H1 (cell line): ENCODE measurements at regions not wholly inside any gene's neighbourhood (a gene's known extent, or its start where the extent isn't known, plus 50 kb on each side); places are given as distances from the start of the nearest gene placed in this dataset.

Experiments used
- CTCF ChIA-PET: fragments of 300-600 bp; sonication (Branson Sonifier 250); formaldehyde crosslinking; loops from one replicate; lab custom pipeline; 2021; ENCODE audit not compliant: partially characterized antibody; lab: Charles Lee
- POLR2A ChIA-PET: fragments of 300-600 bp; sonication (Branson Sonifier 250); formaldehyde crosslinking; loops from one replicate; lab custom pipeline; 2021; ENCODE audit warnings: inconsistent platforms; ENCODE audit not compliant: partially characterized antibody; lab: Charles Lee
- DNase-seq, 2 experiments: peaks; one replicate each; pipeline versions ENCODE4 v3.0.0 to v3.0.0-alpha.2; 2010 to 2022; ENCODE audit warnings: low spot score in 2 of 2, low read depth in 1 of 2, mixed read lengths in 1 of 2
- FAIRE-seq: peaks from 2 replicates; lab custom pipeline; 2011; peaks lifted over from hg19 to GRCh38; lab: Jason Lieb, UNC
- H2AFZ ChIP-seq: 2 replicates; pipeline ENCODE4 v1.8.1; 2012; ENCODE audit warnings: low read length, inconsistent platforms
- H2AK5ac ChIP-seq: 2 replicates; pipeline ENCODE4 v1.6.1; 2013; ENCODE audit warnings: low read depth, low read length
- H2BK120ac ChIP-seq: replicated peaks from 2 replicates; pipeline ENCODE3; 2013; ENCODE audit warnings: low read depth, low read length, inconsistent platforms
- H2BK12ac ChIP-seq: 2 replicates; pipeline ENCODE4 v1.6.1; 2013; ENCODE audit warnings: low read depth, low read length
- H2BK15ac ChIP-seq: 2 replicates; pipeline ENCODE4 v1.6.1; 2013; ENCODE audit warnings: low read length
- H2BK20ac ChIP-seq: 2 replicates; pipeline ENCODE4 v1.6.1; 2013; ENCODE audit warnings: low read length
- H2BK5ac ChIP-seq: 2 replicates; pipeline ENCODE4 v1.6.1; 2013; ENCODE audit warnings: low read depth, low read length
- H3K14ac ChIP-seq: 2 replicates; pipeline ENCODE4 v1.6.1; 2013; ENCODE audit warnings: inconsistent platforms; ENCODE audit not compliant: insufficient read length
- H3K18ac ChIP-seq: 2 replicates; pipeline ENCODE4 v1.6.1; 2013; ENCODE audit warnings: low read length; ENCODE audit errors: extremely low read depth
- H3K23ac ChIP-seq: 2 replicates; pipeline ENCODE4 v1.6.1; 2013; ENCODE audit warnings: inconsistent platforms; ENCODE audit not compliant: insufficient read length
- H3K23me2 ChIP-seq: 2 replicates; pipeline ENCODE4 v1.6.1; 2013; ENCODE audit warnings: low read depth, low read length
- H3K27ac ChIP-seq: 2 replicates; pipeline ENCODE4 v1.6.1; 2011; ENCODE audit warnings: low read depth, low read length, inconsistent platforms
- H3K27me3 ChIP-seq, 4 experiments: replicated peaks in 1 of 4; 1 replicate in 1 of 4; 2 replicates in 3 of 4; pipeline versions ENCODE4 v1.6.1 to v1.8.1; 2011 to 2013; ENCODE audit warnings: low read length in 3 of 4, mild to moderate bottlenecking in 3 of 4, inconsistent platforms in 2 of 4, mixed read lengths in 2 of 4, moderate library complexity in 1 of 4; ENCODE audit not compliant: control insufficient read depth in 3 of 4, insufficient read depth in 3 of 4; ENCODE audit errors: extremely low read depth in 1 of 4
- H3K36me3 ChIP-seq, 4 experiments: 2 replicates each; pipeline versions ENCODE4 v1.6.1 to v1.8.1; 2011 to 2013; ENCODE audit warnings: mild to moderate bottlenecking in 4 of 4, low read length in 3 of 4, moderate library complexity in 2 of 4, control low read depth in 1 of 4, inconsistent platforms in 1 of 4; ENCODE audit not compliant: insufficient read depth in 4 of 4, control insufficient read depth in 2 of 4
- H3K4ac ChIP-seq: replicated peaks from 2 replicates; pipeline ENCODE3; 2013; ENCODE audit warnings: low read length, low read depth, mixed read lengths, inconsistent platforms; ENCODE audit not compliant: insufficient read length
- H3K4me1 ChIP-seq, 4 experiments: replicated peaks in 1 of 4; 1 replicate in 1 of 4; 2 replicates in 3 of 4; pipeline versions ENCODE4 v1.6.1 to v1.8.1; 2011 to 2013; ENCODE audit warnings: low read length in 3 of 4, inconsistent platforms in 2 of 4, mixed read lengths in 1 of 4; ENCODE audit not compliant: insufficient read depth in 4 of 4, control insufficient read depth in 3 of 4
- H3K4me2 ChIP-seq, 2 experiments: 2 replicates each; pipeline versions ENCODE4 v1.6.1 to v1.8.1; 2011 to 2013; ENCODE audit warnings: low read depth in 2 of 2, low read length in 2 of 2, control low read depth in 1 of 2, inconsistent platforms in 1 of 2, mild to moderate bottlenecking in 1 of 2; ENCODE audit not compliant: insufficient read depth in 1 of 2
- H3K4me3 ChIP-seq, 4 experiments: fragments of 200-600, 300-600 bp in 1 of 4; sonication (generic), shearing (Covaris generic), sonication (Bioruptor Twin) in 1 of 4; 2 replicates each; pipeline versions ENCODE4 v1.5.1 to v1.8.1; 2011 to 2016; ENCODE audit warnings: low read length in 4 of 4, low read depth in 3 of 4, control low read depth in 2 of 4, inconsistent platforms in 2 of 4, mild to moderate bottlenecking in 2 of 4, mixed read lengths in 1 of 4, moderate library complexity in 1 of 4; ENCODE audit not compliant: insufficient read depth in 2 of 4; ENCODE audit errors: extremely low read depth in 1 of 4
- H3K56ac ChIP-seq: replicated peaks from 2 replicates; pipeline ENCODE3; 2013; ENCODE audit warnings: low read depth, mild to moderate bottlenecking, mixed read lengths, low read length, inconsistent platforms; ENCODE audit not compliant: insufficient read length
- H3K79me1 ChIP-seq: 2 replicates; pipeline ENCODE4 v1.6.1; 2013; ENCODE audit warnings: low read depth, low read length, control low read depth
- H3K79me2 ChIP-seq, 2 experiments: 2 replicates each; pipeline versions ENCODE4 v1.6.1 to v1.8.1; 2012 to 2013; ENCODE audit warnings: low read length in 2 of 2, mild to moderate bottlenecking in 2 of 2, inconsistent platforms in 1 of 2; ENCODE audit not compliant: insufficient read depth in 2 of 2, control insufficient read depth in 1 of 2
- H3K9ac ChIP-seq, 4 experiments: replicated peaks in 1 of 4; 1 replicate in 1 of 4; 2 replicates in 3 of 4; pipeline versions ENCODE4 v1.6.1 to v1.8.1; 2011 to 2013; ENCODE audit warnings: low read depth in 3 of 4, low read length in 3 of 4, control low read depth in 2 of 4, mild to moderate bottlenecking in 2 of 4, moderate library complexity in 2 of 4, inconsistent platforms in 1 of 4; ENCODE audit errors: extremely low read depth in 1 of 4
- H3K9me3 ChIP-seq, 2 experiments: 2 replicates each; pipeline versions ENCODE4 v1.6.1 to v1.8.1; 2012 to 2013; ENCODE audit warnings: mild to moderate bottlenecking in 2 of 2, moderate library complexity in 2 of 2, control low read depth in 1 of 2, inconsistent platforms in 1 of 2, low read depth in 1 of 2, low read length in 1 of 2, mixed read lengths in 1 of 2; ENCODE audit not compliant: insufficient read depth in 2 of 2
- H4K20me1 ChIP-seq, 2 experiments: replicated peaks in 1 of 2; 2 replicates each; pipeline versions ENCODE3 to v1.8.1; 2011 to 2013; ENCODE audit warnings: inconsistent platforms in 2 of 2, low read length in 2 of 2, mild to moderate bottlenecking in 1 of 2; ENCODE audit not compliant: insufficient read depth in 2 of 2, control insufficient read depth in 1 of 2
- H4K5ac ChIP-seq: 2 replicates; pipeline ENCODE4 v1.6.1; 2013; ENCODE audit warnings: low read length, low read depth, mixed read lengths, inconsistent platforms; ENCODE audit not compliant: insufficient read length
- H4K8ac ChIP-seq: 2 replicates; pipeline ENCODE4 v1.8.0; 2013; ENCODE audit warnings: mild to moderate bottlenecking, moderate library complexity, low read length, inconsistent platforms; ENCODE audit not compliant: insufficient read depth; ENCODE audit errors: extremely low read depth
- H4K91ac ChIP-seq: replicated peaks from 2 replicates; pipeline ENCODE3; 2013; ENCODE audit warnings: low read length, mixed read lengths, inconsistent platforms; ENCODE audit not compliant: insufficient read length
- ASH2L ChIP-seq: fragments of 200-600, 300-600 bp; sonication (generic); IDR thresholded peaks from one replicate; pipeline ENCODE4 v1.7.1; 2017; ENCODE audit warnings: low read length
- CTBP2 ChIP-seq: IDR thresholded peaks from 2 replicates; pipeline ENCODE4 v1.7.0; 2011; ENCODE audit warnings: borderline replicate concordance, mild to moderate bottlenecking, moderate library complexity, mixed read lengths, low read length; ENCODE audit not compliant: insufficient read depth, insufficient read length
- EZH2 ChIP-seq: fragments of 200-600 bp; sonication (generic); IDR thresholded peaks from 2 replicates; pipeline ENCODE4 v1.7.1; 2012; ENCODE audit warnings: low read depth, mild to moderate bottlenecking, moderate library complexity, low read length, inconsistent platforms; ENCODE audit not compliant: severe bottlenecking
- HDAC6 ChIP-seq: IDR thresholded peaks from one replicate; pipeline ENCODE4 v1.7.1; 2012; ENCODE audit warnings: low read depth, mild to moderate bottlenecking, inconsistent platforms, low read length, moderate library complexity
- JUN ChIP-seq: IDR thresholded peaks from 2 replicates; pipeline ENCODE4 v1.6.1; 2011; ENCODE audit warnings: low read depth, mild to moderate bottlenecking, improper control_type of control experiment, low read length
- SAP30 ChIP-seq: fragments of 300-600 bp; sonication (generic); IDR thresholded peaks from 2 replicates; pipeline ENCODE4 v1.7.1; 2012; ENCODE audit warnings: low read length, moderate library complexity, mild to moderate bottlenecking, inconsistent platforms; ENCODE audit not compliant: insufficient read depth, insufficient replicate concordance
- SP4 ChIP-seq: IDR thresholded peaks from 2 replicates; pipeline ENCODE4 v1.6.1; 2012; ENCODE audit warnings: low read length, inconsistent platforms
- TEAD4 ChIP-seq: IDR thresholded peaks from 2 replicates; pipeline ENCODE4 v1.6.1; 2012; ENCODE audit warnings: low read depth, low read length, inconsistent platforms, mixed read lengths
- USF2 ChIP-seq: IDR thresholded peaks from 2 replicates; pipeline ENCODE4 v1.6.1; 2011; ENCODE audit warnings: low read length, improper control_type of control experiment
- WGBS, 2 experiments: shearing (Covaris generic) in 1 of 2; methylation state at CpG; one replicate each; pipeline versions ENCODE4 v1.1.6 to v1.1.7; 2013 to 2015; ENCODE audit warnings: low lambda C conversion rate in 2 of 2, mixed read lengths in 2 of 2, inconsistent platforms in 1 of 2, low coverage in 1 of 2, missing lambda C conversion rate in 1 of 2; ENCODE audit not compliant: insufficient replicate concordance in 2 of 2, insufficient coverage in 1 of 2, insufficient read length in 1 of 2; ENCODE audit errors: extremely low coverage in 1 of 2, missing lambda C conversion rate in 1 of 2; 5-methylcytosine and 5-hydroxymethylcytosine counted together

DNA sequence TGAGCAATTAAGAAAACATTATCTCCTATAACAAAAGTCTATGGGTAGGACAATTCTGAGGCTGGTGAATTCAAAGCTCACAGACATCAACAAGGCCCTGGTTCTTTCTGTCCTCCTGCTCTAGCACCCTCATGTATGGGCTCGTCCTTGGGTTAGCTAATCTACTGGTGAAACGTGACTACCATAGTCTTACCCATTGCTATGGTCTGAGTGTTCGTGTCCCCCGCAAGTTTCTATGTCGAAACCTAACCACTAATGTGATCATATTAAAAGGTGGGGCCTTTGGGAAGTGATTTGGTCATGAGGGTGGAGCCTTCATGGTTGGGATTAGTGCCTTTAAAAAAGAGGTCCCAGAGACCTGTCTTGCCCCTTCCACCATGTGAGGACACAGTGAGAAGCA is 564.7 kb downstream of the TNS1 start:
- Histone ChIP-seq H4K20me1 (no peaks in the 10 kb centered on the region), H4K5ac (no peak overlapping the region), H3K27ac (no peak overlapping the region), H2BK120ac (no peak overlapping the region), H3K56ac (no peak overlapping the region), H3K23me2 (no peaks in the 10 kb centered on the region), H3K9ac (no peak overlapping the region), H3K4ac (no peak overlapping the region), H2AK5ac (no peak overlapping the region), H2BK5ac (no peak overlapping the region), H3K36me3 (no peaks in the 10 kb centered on the region), H3K27me3 (no peaks in the 10 kb centered on the region), H2AFZ (no peak overlapping the region), H4K8ac (no peak overlapping the region), H4K91ac (no peak overlapping the region), H3K79me1 (no peaks in the 10 kb centered on the region), H3K18ac (no peak overlapping the region), H3K4me3 (no peak overlapping the region), H3K9me3 (no peaks in the 10 kb centered on the region), H3K4me1 (peaks cover 0 to 12% (median 7%) of the 10 kb centered on the region in 4 experiments; a peak in 5 of 7 replicates), H3K14ac (no peak overlapping the region), H2BK20ac (no peak overlapping the region), H3K79me2 (no peaks in the 10 kb centered on the region), H2BK12ac (no peak overlapping the region), H3K4me2 (no peak overlapping the region), H2BK15ac (no peak overlapping the region), H3K23ac (no peak overlapping the region)
- WGBS, 2 experiments: 88% methylated on average over 5 of the region's 5 CpGs; no CpG with 5 or more reads in 1 of the 2 experiments
- no peak for DNase-seq
- POLR2A ChIA-PET: interaction anchor here (0.7 kb wide), 1 partner anchor 76 kb away, joined by 3 read pairs; no protein-coding TSS in a partner anchor
- no peak for FAIRE-seq
- CTCF ChIA-PET: interaction anchor here (0.7 to 2.7 kb wide), 3 partner anchors 13 to 214 kb away, joined by 3 to 10 read pairs (median 4); no protein-coding TSS in a partner anchor
- TF ChIP-seq TEAD4: no peak
- TF ChIP-seq SP4: no peak
- TF ChIP-seq SAP30: no peak
- TF ChIP-seq EZH2: no peak
- TF ChIP-seq USF2: no peak
- no peak for TF ChIP-seq JUN
- no peak for TF ChIP-seq ASH2L
- TF ChIP-seq HDAC6: no peak
- TF ChIP-seq CTBP2: no peak
